Activated effector memory CD4-positive, alpha-beta T cell treated with Interleukin-2 at 50 U/mL for 16 hours (primary cell): ENCODE measurements at regions not wholly inside any gene's neighbourhood (a gene's known extent, or its start where the extent isn't known, plus 50 kb on each side); places are given as distances from the start of the nearest gene placed in this dataset.

Experiments used
- DNase-seq: peaks from one replicate; pipeline ENCODE4 v3.0.0-alpha.2; 2020

DNA sequence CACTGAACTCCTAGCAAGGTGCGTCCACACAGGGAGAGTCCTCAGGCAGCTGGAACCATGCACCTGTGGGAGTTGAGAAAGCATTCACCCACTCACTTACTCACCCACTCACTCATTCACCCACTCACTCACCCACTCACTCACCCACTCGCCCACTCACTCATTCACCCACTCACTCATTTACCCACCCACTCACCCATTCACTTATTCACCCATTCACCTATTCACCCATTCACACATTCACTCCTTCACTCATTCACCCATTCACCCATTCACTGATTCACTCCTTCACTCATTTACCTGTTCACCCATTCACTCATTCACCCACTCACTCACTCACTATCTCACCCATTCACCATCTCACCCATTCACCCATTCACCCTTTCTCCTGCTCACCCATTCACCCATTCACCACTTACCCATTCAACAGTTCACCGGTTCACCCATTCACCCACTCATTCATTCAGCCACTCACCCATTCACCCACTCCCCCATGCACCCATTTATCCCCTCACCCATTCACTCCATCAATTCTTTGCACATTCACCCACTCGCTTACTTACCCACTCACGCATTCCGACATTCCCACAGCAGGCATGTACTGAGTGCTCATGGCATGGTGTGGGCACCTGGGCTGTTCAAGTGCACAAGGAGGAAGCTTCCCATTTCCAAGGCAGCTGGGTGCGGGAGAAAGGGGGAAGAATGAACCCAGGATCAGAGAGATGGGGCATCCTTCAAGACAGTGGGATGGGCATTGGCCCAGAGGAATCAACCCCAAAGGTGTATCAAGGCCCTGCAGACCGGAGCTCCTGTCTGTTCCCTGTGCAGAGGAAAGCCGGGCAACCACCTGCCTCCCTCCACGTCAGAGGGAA, 135.2 kb upstream of the C14orf180 start:
- DNase-seq, result no peak

- DNase-seq, result no peak
Observed at GRCh38 chr14:104445086-104445485, 134.5 kb upstream of the C14orf180 start.

- DNase-seq, result no peak
Observed at GRCh38 chr14:104445832-104446381, 133.7 kb upstream of the C14orf180 start.

DNA sequence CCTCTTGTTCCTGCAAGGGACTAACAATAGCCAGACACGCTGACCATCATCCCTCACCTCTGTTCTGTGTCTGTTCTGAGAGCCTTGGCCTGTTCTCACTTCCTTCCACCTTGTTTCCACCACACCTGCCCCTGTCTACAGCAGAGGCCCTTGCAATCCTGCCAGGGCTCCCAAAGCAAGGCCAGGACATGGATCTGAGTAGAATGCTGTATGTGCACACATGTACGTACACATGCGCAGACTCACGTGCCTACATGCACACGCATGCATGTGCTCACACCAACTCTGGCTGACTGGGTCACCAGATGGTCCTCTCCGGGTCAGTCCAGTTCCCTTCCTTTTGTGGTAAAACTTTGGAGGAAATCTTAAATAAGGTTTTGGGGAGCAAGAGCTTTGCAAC, 133.0 kb upstream of the C14orf180 start:
- no peak for DNase-seq

DNA sequence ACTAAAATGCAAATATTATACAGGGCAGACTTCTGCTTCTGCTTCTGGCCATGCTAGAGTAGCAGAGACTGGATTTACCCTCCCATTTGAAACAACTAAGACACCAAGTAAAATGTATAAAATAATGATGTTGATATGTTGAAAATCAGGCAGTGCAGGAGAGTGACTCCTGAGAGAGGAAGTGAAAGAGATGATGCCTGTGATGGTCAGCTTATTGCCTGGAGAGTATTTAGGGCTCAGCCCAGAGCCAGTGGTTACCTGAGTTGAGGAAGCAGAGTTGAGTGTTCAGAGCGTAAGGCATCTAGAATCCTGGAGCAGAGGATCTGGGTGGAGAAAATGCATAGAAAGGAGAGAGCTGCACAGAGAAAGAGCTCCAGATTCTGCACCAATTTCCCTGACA, 131.8 kb upstream of the C14orf180 start:
- DNase-seq, result no peak

- DNase-seq, result no peak
Observed at GRCh38 chr14:104448321-104448720, 131.2 kb upstream of the C14orf180 start.

DNA sequence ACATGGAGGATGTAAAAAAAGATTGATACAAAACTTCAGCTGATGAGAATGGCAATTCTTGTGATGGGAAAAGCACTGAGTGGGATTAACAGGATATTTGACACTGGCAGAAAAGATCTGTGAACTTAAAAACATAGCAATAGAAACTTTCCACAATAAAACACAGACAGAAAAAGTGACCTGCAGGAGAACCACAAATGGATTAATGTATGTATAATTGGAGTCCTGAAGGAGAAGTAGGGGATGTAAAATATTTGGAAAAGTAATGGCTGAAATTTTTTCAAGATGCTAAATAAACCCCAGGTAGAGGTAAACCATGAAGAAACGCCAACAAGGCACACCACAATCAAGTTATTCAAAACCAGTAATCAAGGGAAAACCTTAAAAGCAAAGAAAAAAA, 130.8 kb upstream of the C14orf180 start:
- DNase-seq, result no peak

DNA sequence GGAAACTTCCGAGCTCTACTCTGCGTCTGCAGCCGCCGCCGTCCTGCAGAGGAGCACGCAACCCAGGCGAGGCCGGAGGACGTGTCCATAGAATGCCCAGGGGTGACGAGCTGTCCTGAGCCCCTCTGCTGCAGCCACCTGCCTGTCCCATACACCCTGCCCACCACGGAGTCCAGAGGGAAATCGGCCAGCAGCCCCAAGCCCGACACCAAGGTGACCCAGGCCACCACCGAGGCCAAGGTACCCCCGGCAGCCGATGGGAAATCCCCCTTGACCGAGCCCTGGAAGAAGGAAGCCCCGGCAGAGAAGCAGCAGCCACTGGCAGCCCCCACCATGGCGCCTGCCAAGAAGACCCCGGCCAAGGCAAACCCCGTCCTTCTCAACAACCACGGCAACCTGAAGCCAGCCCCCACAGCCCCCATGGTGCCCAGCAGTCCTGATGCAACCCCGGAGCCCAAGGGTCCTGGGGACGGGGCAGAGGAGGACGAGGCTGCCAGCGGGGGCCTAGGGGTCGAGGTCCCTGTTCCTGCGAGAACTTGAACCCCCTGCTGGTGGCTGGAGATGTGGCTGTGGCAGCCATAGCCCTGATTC, 128.7 kb upstream of the C14orf180 start:
- DNase-seq, result no peak

DNA sequence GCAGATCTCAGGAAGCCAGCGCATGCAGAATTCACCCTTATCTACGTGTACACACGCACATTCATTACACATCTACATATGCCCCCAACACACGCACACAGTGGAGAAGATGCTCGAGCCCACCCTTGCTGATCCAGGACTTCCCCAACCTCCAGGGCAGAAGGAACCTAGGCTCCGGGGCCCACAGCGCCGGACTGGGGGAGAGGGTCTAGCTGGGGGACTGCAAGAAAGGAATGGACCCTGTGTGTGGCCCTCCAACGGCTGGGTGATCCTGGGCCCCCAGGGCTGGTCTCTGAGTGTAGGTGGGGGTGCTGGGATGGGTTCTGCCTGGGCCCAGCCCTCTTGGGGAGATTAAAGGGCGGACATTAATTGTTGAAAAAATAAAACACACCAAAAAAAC, 128.1 kb upstream of the C14orf180 start:
- no peak for DNase-seq

GRCh38 chr14:104458845-104459244, 120.7 kb upstream of the C14orf180 start:
- no peak for DNase-seq

DNA sequence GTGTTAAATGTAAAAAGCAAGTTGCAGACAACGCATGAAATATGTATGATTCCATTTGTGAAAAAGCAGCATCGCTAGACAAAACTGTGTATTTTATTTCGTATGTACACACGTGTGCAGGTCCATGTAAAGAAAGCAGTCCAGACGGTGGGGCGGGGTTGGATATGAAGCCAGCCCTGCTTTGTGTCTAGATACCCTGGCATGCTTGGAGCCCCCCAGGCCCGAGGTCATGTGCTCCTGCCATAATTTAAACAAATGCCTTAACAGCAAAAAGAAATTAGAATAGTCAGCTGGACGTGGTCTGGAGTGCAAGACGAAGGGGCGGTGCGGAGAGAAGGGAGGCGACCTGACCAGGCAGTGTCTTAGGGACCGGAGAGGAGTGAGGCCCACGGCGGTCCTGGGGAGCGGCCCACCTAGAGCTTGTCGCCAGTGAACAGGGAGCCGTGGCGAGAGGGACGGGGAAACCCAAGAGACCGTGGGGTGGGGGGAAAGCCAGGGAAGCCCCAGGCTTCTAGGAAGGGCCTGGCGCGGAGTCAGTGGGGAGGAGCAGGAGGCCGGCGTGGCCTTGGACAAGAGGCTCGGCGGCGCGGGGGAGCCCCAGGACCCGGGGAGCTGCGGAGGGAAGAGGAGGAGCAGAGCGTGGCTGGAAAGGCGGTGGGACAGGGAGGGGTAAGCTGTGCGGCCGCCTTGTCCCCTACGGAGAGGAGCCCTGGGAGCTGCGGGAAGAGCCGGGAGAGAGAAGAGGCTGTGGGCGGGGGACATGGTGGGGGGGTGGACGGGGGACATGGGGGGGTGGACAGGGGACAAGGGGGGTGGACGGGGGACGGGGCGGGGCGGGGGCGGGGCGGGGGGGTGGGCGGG, 118.5 kb upstream of the C14orf180 start:
- no peak for DNase-seq

- DNase-seq, result no peak
Observed at GRCh38 chr14:104461676-104462449, 117.7 kb upstream of the C14orf180 start.

DNA sequence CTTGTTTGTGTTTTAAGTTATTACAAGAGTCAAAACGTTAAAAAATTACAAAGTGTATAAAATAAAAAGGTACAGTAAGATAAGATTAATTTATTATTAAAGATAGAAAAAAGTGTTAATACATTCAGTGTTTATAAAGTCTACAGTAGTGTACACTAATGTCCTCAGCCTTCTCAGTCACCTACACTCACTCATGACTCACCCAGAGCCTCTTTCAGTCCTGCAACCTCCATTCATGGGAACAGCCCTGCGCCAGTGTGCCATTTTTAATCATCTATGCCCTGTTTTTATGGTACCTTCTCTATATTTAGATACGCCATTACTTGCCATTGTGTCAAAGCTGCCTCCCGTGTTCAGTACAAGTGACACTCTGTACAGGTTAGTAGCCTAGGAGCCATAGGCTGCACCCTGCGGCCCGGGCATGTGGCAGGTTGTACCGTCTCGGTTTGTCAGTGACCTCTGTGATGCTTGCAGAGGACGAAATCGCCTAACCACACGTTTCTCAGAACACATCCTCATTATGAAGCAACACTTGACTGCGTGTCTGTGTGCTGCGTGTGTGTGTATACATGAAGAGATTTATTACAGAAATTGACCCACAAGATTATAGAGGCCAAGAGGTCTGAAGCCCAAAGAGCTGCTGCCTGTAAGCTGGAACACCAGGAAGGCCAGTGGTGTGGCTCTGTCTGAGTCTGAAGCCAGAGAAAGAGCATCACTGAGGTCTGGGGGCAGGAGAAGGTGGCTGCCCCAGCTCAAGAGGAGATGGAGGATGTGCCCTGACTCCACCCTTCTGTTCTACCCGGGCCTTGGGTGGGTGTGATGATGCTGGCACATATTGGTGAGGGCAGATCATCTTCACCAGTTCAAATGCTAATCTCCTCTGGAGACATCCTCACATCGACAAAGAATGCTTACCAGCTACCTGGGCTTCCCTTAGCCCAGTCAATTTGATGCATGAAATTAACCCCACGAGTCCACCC, 116.6 kb upstream of the C14orf180 start:
- DNase-seq, result no peak

DNA sequence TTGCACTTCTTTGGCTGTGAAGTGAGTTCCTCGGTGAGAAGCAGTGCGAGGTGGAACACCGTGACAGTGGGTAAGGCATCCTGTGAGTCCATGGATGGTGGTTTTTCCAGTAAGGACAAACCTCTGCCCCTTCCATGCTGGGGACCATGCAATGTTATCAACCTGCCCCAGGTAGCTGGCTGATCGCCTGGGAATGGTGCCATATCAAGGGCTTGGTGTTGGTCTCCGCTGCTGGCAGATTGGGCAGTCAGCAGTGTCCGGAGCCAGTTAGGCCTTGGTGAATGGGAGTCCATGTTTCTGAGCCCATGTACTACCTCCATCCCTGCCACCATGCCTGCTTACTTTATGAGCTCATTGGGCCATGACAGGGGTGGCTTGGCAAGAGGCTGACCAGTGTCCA, 114.7 kb upstream of the C14orf180 start:
- no peak for DNase-seq

DNA sequence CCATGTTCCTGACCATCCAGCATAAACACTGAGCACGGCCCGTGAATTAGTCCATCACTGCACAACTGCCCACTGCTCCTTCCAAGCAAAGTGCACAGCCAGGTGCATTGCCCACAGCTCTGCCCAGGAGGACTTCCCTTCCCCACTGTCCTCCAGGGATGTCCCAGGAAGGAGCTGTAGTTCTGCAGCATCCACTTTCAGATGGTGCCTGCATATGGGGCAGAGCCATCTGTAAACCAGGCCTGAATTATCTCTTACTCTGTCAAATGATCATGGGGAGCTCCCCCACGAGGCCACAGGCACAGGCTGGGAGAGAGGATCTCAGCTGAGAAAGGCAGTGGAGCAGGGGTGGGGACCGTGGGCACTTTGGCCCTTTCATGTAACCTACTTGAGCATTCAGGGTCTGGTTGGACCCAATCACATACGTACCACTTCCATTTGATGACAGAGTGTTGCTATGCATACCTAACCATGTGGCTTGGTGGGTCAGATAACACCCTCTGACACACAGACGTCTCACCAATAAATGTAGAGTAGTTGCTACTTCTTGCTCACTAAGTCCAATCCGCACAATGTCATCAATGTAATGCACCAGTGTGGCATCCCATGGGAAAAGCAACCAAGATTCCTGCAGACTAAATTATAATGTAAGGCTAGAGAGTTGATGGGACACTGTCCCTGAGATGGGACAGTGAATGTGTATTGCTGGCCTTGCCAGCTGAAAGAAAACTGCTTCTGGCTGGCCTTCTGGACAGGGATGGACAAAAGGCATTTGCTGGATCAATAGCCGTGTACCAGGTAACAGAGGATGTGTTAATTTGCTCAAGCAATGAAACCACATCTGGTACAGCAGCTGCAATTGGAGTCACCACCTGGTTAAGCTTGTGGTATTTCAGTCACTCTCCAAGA, 113.8 kb upstream of the C14orf180 start:
- DNase-seq, result no peak

DNA sequence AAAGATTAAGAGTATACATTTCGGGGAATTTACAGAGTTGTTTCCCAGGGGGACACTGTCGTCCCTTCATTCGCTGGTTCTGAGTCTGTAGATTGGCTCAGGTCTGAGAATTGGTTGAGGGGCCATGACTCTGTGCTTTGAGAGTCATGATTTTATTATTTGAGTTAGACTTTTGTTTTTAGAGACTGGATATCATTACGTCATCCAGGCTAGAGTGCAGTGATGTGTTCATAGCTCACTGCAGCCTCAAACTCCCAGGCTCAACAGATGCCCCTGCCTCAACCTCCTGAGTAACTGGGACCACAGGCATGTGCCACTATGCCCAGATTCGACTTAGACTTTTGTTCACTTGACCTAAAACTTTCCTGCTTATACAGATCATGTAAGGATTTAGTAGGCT, 112.3 kb upstream of the C14orf180 start:
- DNase-seq, result no peak

DNA sequence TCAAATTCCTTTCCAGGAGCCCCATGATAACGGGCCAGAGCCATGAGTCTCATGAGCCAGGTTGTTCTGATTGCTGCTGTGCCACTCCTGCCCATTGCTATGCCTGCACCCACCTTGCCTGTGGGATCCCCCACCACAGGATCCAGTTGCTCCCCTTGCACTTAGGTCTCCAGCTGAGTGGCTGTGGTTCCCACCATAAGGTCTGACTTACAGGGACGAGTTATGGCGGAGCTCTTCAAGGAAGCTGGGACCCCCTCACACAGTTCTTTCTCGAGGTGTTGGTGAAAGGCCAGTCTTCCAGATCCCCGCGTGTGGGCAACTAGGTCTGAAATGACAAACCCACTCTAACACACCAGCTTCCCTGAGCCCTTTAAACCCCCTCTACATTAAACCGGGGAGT, 111.9 kb upstream of the C14orf180 start:
- DNase-seq, result no peak

DNA sequence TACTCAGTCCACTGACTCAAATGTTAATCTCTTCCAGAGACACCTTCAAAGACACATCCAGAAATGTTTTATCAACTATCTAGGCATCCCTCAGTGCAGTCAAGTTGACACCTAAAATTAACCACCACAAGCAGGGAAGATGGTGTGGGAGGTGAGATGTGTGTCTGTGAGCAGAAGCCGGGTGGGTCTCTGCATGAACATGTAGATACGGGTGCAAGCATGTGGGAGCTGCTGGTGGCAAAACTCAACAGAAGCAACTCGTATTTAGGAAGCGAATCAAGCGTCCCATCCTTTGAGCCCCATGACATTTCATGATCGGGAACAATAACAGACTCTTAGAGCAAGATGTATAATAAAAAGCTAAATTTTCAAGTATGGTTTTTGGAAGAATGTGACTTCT, 110.0 kb upstream of the C14orf180 start:
- no peak for DNase-seq

DNA sequence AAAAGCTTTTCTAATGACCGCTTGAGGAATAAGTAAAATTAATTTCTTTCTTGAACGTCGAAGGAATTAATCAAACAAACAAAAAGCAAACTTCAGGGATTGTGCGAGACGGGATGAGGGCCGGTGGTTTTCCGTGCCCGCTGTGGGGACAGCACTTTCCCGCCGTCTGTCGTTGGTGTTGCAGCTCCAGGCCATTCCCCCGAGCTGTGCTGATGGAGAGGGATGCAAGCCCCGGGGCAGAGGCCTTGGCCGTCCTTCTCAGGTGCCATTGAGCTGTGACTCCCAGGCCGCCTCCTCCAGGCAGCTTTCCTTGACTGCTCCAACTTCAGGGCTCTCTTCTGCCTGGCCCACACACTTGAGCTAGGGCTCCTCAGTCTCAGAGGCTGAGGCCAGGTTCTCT, 109.0 kb upstream of the C14orf180 start:
- no peak for DNase-seq

GRCh38 chr14:104471114-104471513, 108.5 kb upstream of the C14orf180 start:
- DNase-seq, result no peak
